B cell (primary cell): ENCODE measurements at regions not wholly inside any gene's neighbourhood (a gene's known extent, or its start where the extent isn't known, plus 50 kb on each side); places are given as distances from the start of the nearest gene placed in this dataset.

Experiments
- EZH2 ChIP-seq: IDR thresholded peaks from 2 replicates; pipeline ENCODE4 v1.6.1; 2012; ENCODE audit warnings: borderline replicate concordance, low read depth, mild to moderate bottlenecking, moderate library complexity, low read length; ENCODE audit not compliant: insufficient read depth, poor library complexity, severe bottlenecking
- TF ChIP-seq, protein P1 (sequence below): fragments of 200-600 bp; IDR thresholded peaks from one replicate; pipeline ENCODE4 v1.8.0; 2022; ENCODE audit warnings: antibody characterized with exemption, mild to moderate bottlenecking

- no peak for TF ChIP-seq EZH2
- TF ChIP-seq, protein P1, sequence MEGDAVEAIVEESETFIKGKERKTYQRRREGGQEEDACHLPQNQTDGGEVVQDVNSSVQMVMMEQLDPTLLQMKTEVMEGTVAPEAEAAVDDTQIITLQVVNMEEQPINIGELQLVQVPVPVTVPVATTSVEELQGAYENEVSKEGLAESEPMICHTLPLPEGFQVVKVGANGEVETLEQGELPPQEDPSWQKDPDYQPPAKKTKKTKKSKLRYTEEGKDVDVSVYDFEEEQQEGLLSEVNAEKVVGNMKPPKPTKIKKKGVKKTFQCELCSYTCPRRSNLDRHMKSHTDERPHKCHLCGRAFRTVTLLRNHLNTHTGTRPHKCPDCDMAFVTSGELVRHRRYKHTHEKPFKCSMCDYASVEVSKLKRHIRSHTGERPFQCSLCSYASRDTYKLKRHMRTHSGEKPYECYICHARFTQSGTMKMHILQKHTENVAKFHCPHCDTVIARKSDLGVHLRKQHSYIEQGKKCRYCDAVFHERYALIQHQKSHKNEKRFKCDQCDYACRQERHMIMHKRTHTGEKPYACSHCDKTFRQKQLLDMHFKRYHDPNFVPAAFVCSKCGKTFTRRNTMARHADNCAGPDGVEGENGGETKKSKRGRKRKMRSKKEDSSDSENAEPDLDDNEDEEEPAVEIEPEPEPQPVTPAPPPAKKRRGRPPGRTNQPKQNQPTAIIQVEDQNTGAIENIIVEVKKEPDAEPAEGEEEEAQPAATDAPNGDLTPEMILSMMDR, result no peak
Observed at GRCh38 chr4:181437895-181438294, 805.3 kb upstream of the TENM3 start.
